CD4-positive, alpha-beta T cell (primary cell): ENCODE measurements at regions not wholly inside any gene's neighbourhood (a gene's known extent, or its start where the extent isn't known, plus 50 kb on each side); places are given as distances from the start of the nearest gene placed in this dataset.

Experiments used
- ATAC-seq: fragments of 200-7000 bp; cut with Tn5 transposase; one replicate; pipeline ENCODE4 v1.10.0; 2022; ENCODE audit warnings: mild to moderate bottlenecking; ENCODE audit not compliant: poor library complexity
- CTCF ChIA-PET: fragments of 350-600 bp; sonication (Branson Sonifier 250); formaldehyde crosslinking; loops from one replicate; lab custom pipeline; 2021; ENCODE audit warnings: antibody characterized with exemption, inconsistent platforms; lab: Charles Lee
- POLR2A ChIA-PET: fragments of 350-600 bp; sonication (Branson Sonifier 250); formaldehyde crosslinking; loops from one replicate; lab custom pipeline; 2021; ENCODE audit warnings: antibody characterized with exemption, inconsistent platforms; lab: Charles Lee
- DNase-seq, 14 experiments: peaks; one replicate each; pipeline ENCODE4 v3.0.0-alpha.2; 2013 to 2020; ENCODE audit warnings: mixed read lengths in 2 of 14
- H3K27ac ChIP-seq, 2 donors: one replicate each; pipeline versions ENCODE4 v1.5.1 to v1.7.0; 2013; ENCODE audit warnings: low read length in 2 of 2, low read depth in 1 of 2, mild to moderate bottlenecking in 1 of 2
- H3K27me3 ChIP-seq, 2 experiments: 1 replicate in 1 of 2; 2 replicates in 1 of 2; pipeline versions ENCODE4 v1.6.1 to v1.7.0; 2013; ENCODE audit warnings: low read length in 2 of 2, control low read depth in 1 of 2, mild to moderate bottlenecking in 1 of 2, moderate library complexity in 1 of 2; ENCODE audit not compliant: insufficient read depth in 2 of 2, control insufficient read depth in 1 of 2
- H3K36me3 ChIP-seq: one replicate; pipeline ENCODE4 v1.6.1; 2013; ENCODE audit warnings: low read length, control low read depth; ENCODE audit not compliant: insufficient read depth
- H3K4me1 ChIP-seq: one replicate; pipeline ENCODE4 v1.6.1; 2013; ENCODE audit warnings: low read length, control low read depth; ENCODE audit not compliant: insufficient read depth
- H3K4me3 ChIP-seq: one replicate; pipeline ENCODE4 v1.5.1; 2013; ENCODE audit warnings: mild to moderate bottlenecking, low read length, moderate library complexity
- H3K9me3 ChIP-seq, 2 experiments: 1 replicate in 1 of 2; 2 replicates in 1 of 2; pipeline versions ENCODE4 v1.6.1 to v1.7.0; 2013; ENCODE audit warnings: low read length in 2 of 2, mild to moderate bottlenecking in 2 of 2, control low read depth in 1 of 2, moderate library complexity in 1 of 2; ENCODE audit not compliant: control insufficient read depth in 1 of 2, insufficient read depth in 1 of 2
- H3K27ac Mint-ChIP-seq: one replicate; pipeline ENCODE4 v1.8.0; 2020; ENCODE audit warnings: mixed read lengths
- H3K27me3 Mint-ChIP-seq: one replicate; pipeline ENCODE4 v1.8.0; 2021; ENCODE audit warnings: mixed read lengths
- H3K36me3 Mint-ChIP-seq: one replicate; pipeline ENCODE4 v1.8.0; 2021; ENCODE audit warnings: low read depth, mixed read lengths
- H3K4me1 Mint-ChIP-seq: one replicate; pipeline ENCODE4 v1.8.0; 2021; ENCODE audit warnings: low read depth, mixed read lengths
- H3K4me3 Mint-ChIP-seq: one replicate; pipeline ENCODE4 v1.8.0; 2020; ENCODE audit warnings: mild to moderate bottlenecking, mixed read lengths
- H3K9me3 Mint-ChIP-seq: one replicate; pipeline ENCODE4 v1.8.0; 2020; ENCODE audit warnings: mixed read lengths
- CTCF ChIP-seq: fragments of 200-600 bp; IDR thresholded peaks from one replicate; pipeline ENCODE4 v1.8.0; 2022; ENCODE audit warnings: antibody characterized with exemption, mild to moderate bottlenecking
- intact Hi-C, 2 experiments: fragments of 100-400 bp; cut with DNase I in 1 of 2; cut with micrococcal nuclease in 1 of 2; formaldehyde crosslinking; loops; one replicate each; pipeline versions ENCODE4 v1.15.1 to v1.9.0; 2023 to 2025; cut with DNase I, micrococcal nuclease

- Mint-ChIP-seq H3K27me3 (no peaks in the 10 kb centered on the region), H3K4me3 (no peak overlapping the region), H3K9me3 (peaks cover 4% of the 10 kb centered on the region), H3K36me3 (no peaks in the 10 kb centered on the region), H3K4me1 (no peaks in the 10 kb centered on the region), H3K27ac (no peak overlapping the region)
- intact Hi-C loops = no loop called here
- DNase-seq (no peak), ATAC-seq (no peak)
- no peaks in the 10 kb centered on the region for H3K36me3 ChIP-seq
- ChIA-PET POLR2A (no interaction called here), CTCF (no interaction called here)
- no peak for TF ChIP-seq CTCF
- no peaks in the 10 kb centered on the region for H3K4me1 ChIP-seq
- H3K9me3 ChIP-seq = peaks cover 0 to 3% of the 10 kb centered on the region in 2 experiments
- no peak overlapping the region for H3K4me3 ChIP-seq
- H3K27me3 ChIP-seq = no peaks in the 10 kb centered on the region
- H3K27ac ChIP-seq = no peak overlapping the region
These were observed 138.0 kb downstream of the ZNF664 start for GRCh38 chr12:124111006-124111405.

GRCh38 chr12:124114316-124114715, 141.3 kb downstream of the ZNF664 start:
- Histone ChIP-seq H3K9me3 (peaks cover 0 to 3% of the 10 kb centered on the region in 2 experiments), H3K27ac (no peak overlapping the region), H3K36me3 (no peaks in the 10 kb centered on the region), H3K4me1 (no peaks in the 10 kb centered on the region), H3K4me3 (no peak overlapping the region), H3K27me3 (no peaks in the 10 kb centered on the region)
- CTCF ChIA-PET = no interaction called here
- no peak overlapping the region for H3K27ac Mint-ChIP-seq
- H3K9me3 Mint-ChIP-seq = peaks cover 4% of the 10 kb centered on the region
- H3K36me3 Mint-ChIP-seq = no peaks in the 10 kb centered on the region
- peaks cover 12% of the 10 kb centered on the region for H3K27me3 Mint-ChIP-seq
- no peak for ATAC-seq
- TF ChIP-seq CTCF = no peak
- POLR2A ChIA-PET = no interaction called here
- no peak overlapping the region for H3K4me3 Mint-ChIP-seq
- no peak for DNase-seq
- no peaks in the 10 kb centered on the region for H3K4me1 Mint-ChIP-seq
- intact Hi-C loops = no loop called here

GRCh38 chr12:124115496-124115895, 142.5 kb downstream of the ZNF664 start:
- CTCF ChIA-PET = no interaction called here
- intact Hi-C loops = no loop called here
- H3K9me3 ChIP-seq = peaks cover 0 to 10% of the 10 kb centered on the region in 2 experiments
- no peaks in the 10 kb centered on the region for H3K27me3 ChIP-seq
- no peak overlapping the region for H3K4me3 Mint-ChIP-seq
- H3K9me3 Mint-ChIP-seq = no peaks in the 10 kb centered on the region
- H3K27ac ChIP-seq = no peak overlapping the region
- no peak overlapping the region for H3K27ac Mint-ChIP-seq
- peaks cover 12% of the 10 kb centered on the region for H3K27me3 Mint-ChIP-seq
- no peak for TF ChIP-seq CTCF
- DNase-seq (no peak), ATAC-seq (no peak)
- H3K4me1 ChIP-seq = no peaks in the 10 kb centered on the region
- H3K36me3 Mint-ChIP-seq = no peaks in the 10 kb centered on the region
- no peaks in the 10 kb centered on the region for H3K36me3 ChIP-seq
- no peak overlapping the region for H3K4me3 ChIP-seq
- POLR2A ChIA-PET = no interaction called here
- H3K4me1 Mint-ChIP-seq = no peaks in the 10 kb centered on the region
